Stimulated activated CD8-positive, alpha-beta memory T cell treated with anti-CD3 and anti-CD28 coated beads, Interleukin-2, amount 100 ng/mL, for 48 hours (primary cell): ENCODE measurements at regions not wholly inside any gene's neighbourhood (a gene's known extent, or its start where the extent isn't known, plus 50 kb on each side); places are given as distances from the start of the nearest gene placed in this dataset.

ENCODE experiments used
- DNase-seq, 2 donors: peaks; one replicate each; pipeline ENCODE4 v3.0.0-alpha.2; 2020; ENCODE audit warnings: low read depth in 2 of 2

GRCh38 chr3:67706934-67707333, 52.5 kb upstream of the SUCLG2 start:
- no peak for DNase-seq

DNA sequence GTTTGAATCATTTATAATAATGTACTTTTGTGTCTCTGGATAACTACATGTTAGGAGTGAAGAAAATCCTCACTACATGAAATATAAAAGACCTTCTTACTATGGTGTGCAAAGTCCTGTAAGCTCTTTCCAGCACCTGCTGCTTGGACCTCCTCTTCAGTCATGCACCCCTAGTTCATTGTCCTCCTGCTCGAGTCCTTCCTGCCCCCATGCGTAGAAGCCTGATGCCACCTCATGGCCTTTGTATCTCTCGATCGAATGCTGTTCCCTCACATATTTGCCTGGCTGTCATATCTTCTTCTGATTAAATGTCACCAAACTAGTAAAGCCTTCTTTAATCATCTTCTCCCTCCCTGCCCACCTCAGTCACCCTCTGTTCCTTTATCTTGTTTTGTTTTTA, 49.9 kb upstream of the SUCLG2 start:
- DNase-seq = no peak
